Panc1 (cell line): ENCODE measurements at regions not wholly inside any gene's neighbourhood (a gene's known extent, or its start where the extent isn't known, plus 50 kb on each side); places are given as distances from the start of the nearest gene placed in this dataset.

Source experiments
- ATAC-seq: fragments of 200-7000 bp; cut with Tn5 transposase; 2 replicates; pipeline ENCODE4 v1.9.1; 2020; ENCODE audit warnings: mild to moderate bottlenecking, moderate library complexity
- BruUV-seq: library from RNA; stranded (reverse); fragments of 400-500 nt; replicated peaks from 2 replicates; lab custom pipeline; 2021; lab: Mats Ljungman, UMichigan
- CTCF ChIA-PET: fragments of 300-600 bp; sonication (Branson Sonifier 250); formaldehyde crosslinking; loops from one replicate; lab custom pipeline; 2022; ENCODE audit warnings: antibody characterized with exemption; lab: Charles Lee
- POLR2A ChIA-PET: fragments of 300-600 bp; sonication (Branson Sonifier 250); formaldehyde crosslinking; loops from one replicate; lab custom pipeline; 2022; ENCODE audit warnings: antibody characterized with exemption; lab: Charles Lee
- DNase-seq: peaks from one replicate; pipeline ENCODE4 v3.0.0-alpha.2; 2010; ENCODE audit warnings: low read depth, low spot score
- H3K27ac ChIP-seq: 2 replicates; pipeline ENCODE4 v1.5.1; 2011; ENCODE audit warnings: mild to moderate bottlenecking, low read length, inconsistent platforms
- H3K27me3 ChIP-seq: fragments of 200-500 bp; sonication (Bioruptor generic); 2 replicates; pipeline ENCODE4 v1.6.0; 2014; ENCODE audit warnings: low read length, inconsistent platforms; ENCODE audit not compliant: control insufficient read depth, insufficient read depth
- H3K36me3 ChIP-seq: fragments of 200-500 bp; sonication (Bioruptor generic); 2 replicates; pipeline ENCODE4 v1.5.1; 2014; ENCODE audit warnings: inconsistent platforms, mild to moderate bottlenecking, low read length, moderate library complexity; ENCODE audit not compliant: control insufficient read depth, insufficient read depth
- H3K4me1 ChIP-seq: 2 replicates; pipeline ENCODE4 v1.5.1; 2011; ENCODE audit warnings: inconsistent platforms, mild to moderate bottlenecking, low read length, moderate library complexity; ENCODE audit not compliant: control insufficient read depth, insufficient read depth
- H3K4me3 ChIP-seq, 2 experiments: 2 replicates each; pipeline ENCODE4 v1.5.1; 2011 to 2012; ENCODE audit warnings: low read depth in 2 of 2, low read length in 2 of 2, mild to moderate bottlenecking in 2 of 2, inconsistent platforms in 1 of 2, moderate library complexity in 1 of 2
- H3K9me3 ChIP-seq: fragments of 200-500 bp; sonication (Bioruptor generic); 2 replicates; pipeline ENCODE4 v1.5.1; 2014; ENCODE audit warnings: low read depth, mild to moderate bottlenecking, inconsistent platforms, low read length, moderate library complexity; ENCODE audit not compliant: control insufficient read depth, insufficient read depth
- CTCF ChIP-seq: fragments of 450-650 bp; IDR thresholded peaks from 2 replicates; pipeline ENCODE4 v1.5.1; 2017; ENCODE audit warnings: mild to moderate bottlenecking
- POLR2AphosphoS5 ChIP-seq: IDR thresholded peaks from 2 replicates; pipeline ENCODE4 v1.6.1; 2012; ENCODE audit warnings: mild to moderate bottlenecking, low read depth, low read length, moderate library complexity
- SIN3A ChIP-seq: IDR thresholded peaks from 2 replicates; pipeline ENCODE4 v1.6.1; 2012; ENCODE audit warnings: low read depth, mild to moderate bottlenecking, low read length, moderate library complexity, borderline replicate concordance; ENCODE audit not compliant: insufficient read depth
- TCF7L2 ChIP-seq: IDR thresholded peaks from 2 replicates; pipeline ENCODE4 v1.6.1; 2011; ENCODE audit warnings: mild to moderate bottlenecking, low read depth, low read length, inconsistent platforms
- in situ Hi-C: cut with HindIII; loops from 2 replicates; pipeline ENCODE4 v1.10.0; 2016; ENCODE audit warnings: low sequenced_read_pairs, low pct_unique_long_range_greater_than_20kb
- intact Hi-C: fragments of 100-400 bp; cut with micrococcal nuclease; formaldehyde crosslinking; loops from one replicate; pipeline ENCODE4 v1.10.0; 2022; ENCODE audit not compliant: unreplicated experiment
- TF ChIP-seq, protein P1 (sequence below), 2 experiments: IDR thresholded peaks; 2 replicates each; pipeline ENCODE4 v1.6.1; 2011 to 2012; ENCODE audit warnings: low read depth in 2 of 2, control low read depth in 1 of 2, low read length in 1 of 2, mild to moderate bottlenecking in 1 of 2, moderate library complexity in 1 of 2; ENCODE audit not compliant: insufficient read depth in 1 of 2

DNA sequence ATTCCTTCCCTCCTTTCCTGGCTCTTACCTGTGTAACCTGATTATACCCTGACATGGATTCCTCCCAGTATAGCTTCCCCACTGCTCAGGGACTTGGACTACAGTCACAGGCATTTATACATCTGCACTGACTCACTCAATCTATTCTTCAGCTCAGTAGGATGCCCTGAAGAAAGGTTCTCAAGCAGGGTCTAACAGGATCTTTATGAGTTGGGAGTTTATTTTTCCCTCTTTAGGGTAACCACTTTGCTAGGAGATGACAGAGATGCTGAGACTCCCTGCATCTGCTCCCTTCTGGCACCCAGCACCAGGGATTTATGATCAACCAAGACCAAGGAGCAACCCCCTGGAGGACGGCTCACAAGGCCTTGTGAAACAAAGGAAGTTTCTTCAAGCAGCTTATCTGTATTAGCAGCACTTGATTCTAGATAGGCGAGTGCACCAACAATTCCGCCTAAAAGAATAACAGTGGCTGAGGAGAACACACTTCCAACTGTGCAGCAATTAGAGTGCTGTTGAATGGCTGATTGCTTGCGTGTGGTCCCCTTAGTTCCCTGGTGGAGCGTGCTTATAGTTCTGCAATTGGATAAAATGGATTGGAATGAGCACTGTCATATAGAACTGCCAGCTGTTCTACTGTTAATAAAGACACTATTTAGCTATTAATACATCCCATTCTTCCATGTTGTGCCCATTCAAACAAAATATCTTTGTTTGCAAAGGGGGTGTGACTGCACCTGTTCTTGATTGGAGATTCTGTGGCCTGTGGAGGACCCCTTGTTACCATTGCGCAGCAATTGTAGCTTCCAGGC lies 482.6 kb downstream of the ZNF608 start:
- ChIA-PET CTCF (no interaction called here), POLR2A (no interaction called here)
- Histone ChIP-seq H3K36me3 (no peaks in the 10 kb centered on the region), H3K4me3 (no peak overlapping the region), H3K27me3 (no peaks in the 10 kb centered on the region), H3K9me3 (no peaks in the 10 kb centered on the region), H3K4me1 (no peaks in the 10 kb centered on the region; the same call in 1 of the 2 replicates), H3K27ac (no peak overlapping the region)
- DNase-seq (no peak), ATAC-seq (no peak)
- BruUV-seq, result no TSS peak
- in situ Hi-C loops, result no loop called here
- TF ChIP-seq, protein P1, sequence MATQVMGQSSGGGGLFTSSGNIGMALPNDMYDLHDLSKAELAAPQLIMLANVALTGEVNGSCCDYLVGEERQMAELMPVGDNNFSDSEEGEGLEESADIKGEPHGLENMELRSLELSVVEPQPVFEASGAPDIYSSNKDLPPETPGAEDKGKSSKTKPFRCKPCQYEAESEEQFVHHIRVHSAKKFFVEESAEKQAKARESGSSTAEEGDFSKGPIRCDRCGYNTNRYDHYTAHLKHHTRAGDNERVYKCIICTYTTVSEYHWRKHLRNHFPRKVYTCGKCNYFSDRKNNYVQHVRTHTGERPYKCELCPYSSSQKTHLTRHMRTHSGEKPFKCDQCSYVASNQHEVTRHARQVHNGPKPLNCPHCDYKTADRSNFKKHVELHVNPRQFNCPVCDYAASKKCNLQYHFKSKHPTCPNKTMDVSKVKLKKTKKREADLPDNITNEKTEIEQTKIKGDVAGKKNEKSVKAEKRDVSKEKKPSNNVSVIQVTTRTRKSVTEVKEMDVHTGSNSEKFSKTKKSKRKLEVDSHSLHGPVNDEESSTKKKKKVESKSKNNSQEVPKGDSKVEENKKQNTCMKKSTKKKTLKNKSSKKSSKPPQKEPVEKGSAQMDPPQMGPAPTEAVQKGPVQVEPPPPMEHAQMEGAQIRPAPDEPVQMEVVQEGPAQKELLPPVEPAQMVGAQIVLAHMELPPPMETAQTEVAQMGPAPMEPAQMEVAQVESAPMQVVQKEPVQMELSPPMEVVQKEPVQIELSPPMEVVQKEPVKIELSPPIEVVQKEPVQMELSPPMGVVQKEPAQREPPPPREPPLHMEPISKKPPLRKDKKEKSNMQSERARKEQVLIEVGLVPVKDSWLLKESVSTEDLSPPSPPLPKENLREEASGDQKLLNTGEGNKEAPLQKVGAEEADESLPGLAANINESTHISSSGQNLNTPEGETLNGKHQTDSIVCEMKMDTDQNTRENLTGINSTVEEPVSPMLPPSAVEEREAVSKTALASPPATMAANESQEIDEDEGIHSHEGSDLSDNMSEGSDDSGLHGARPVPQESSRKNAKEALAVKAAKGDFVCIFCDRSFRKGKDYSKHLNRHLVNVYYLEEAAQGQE (IDR thresholded peaks at IDR 0.05; ENCODE audit: insufficient read depth in 1 of 2, low read depth in 2 of 2, low read length in 1 of 2), result no peak
- TF ChIP-seq CTCF, result no peak
- no peak for TF ChIP-seq TCF7L2
- TF ChIP-seq POLR2AphosphoS5, result no peak
- no peak for TF ChIP-seq SIN3A
- intact Hi-C loops, result no loop called here

- no peak overlapping the region for H3K4me3 ChIP-seq
- no peaks in the 10 kb centered on the region for H3K36me3 ChIP-seq
- H3K27me3 ChIP-seq, result no peaks in the 10 kb centered on the region
- in situ Hi-C loops, result no loop called here
- H3K9me3 ChIP-seq, result no peaks in the 10 kb centered on the region
- no peak for TF ChIP-seq TCF7L2
- TF ChIP-seq CTCF, result no peak
- TF ChIP-seq POLR2AphosphoS5, result no peak
- TF ChIP-seq, protein P1 (IDR thresholded peaks at IDR 0.05; ENCODE audit: insufficient read depth in 1 of 2, low read depth in 2 of 2, low read length in 1 of 2), result no peak
- no peak for TF ChIP-seq SIN3A
- no peak for DNase-seq
- intact Hi-C loops, result no loop called here
- POLR2A ChIA-PET, result no interaction called here
- CTCF ChIA-PET, result no interaction called here
- no peaks in the 10 kb centered on the region; the same call in 1 of the 2 replicates for H3K4me1 ChIP-seq
- no peak overlapping the region for H3K27ac ChIP-seq
- no peak for ATAC-seq
- no TSS peak for BruUV-seq
These were observed 483.4 kb downstream of the ZNF608 start for GRCh38 chr5:124262991-124263571.
